ENCODE measurements at regions not wholly inside any gene's neighbourhood (a gene's known extent, or its start where the extent isn't known, plus 50 kb on each side); places are given as distances from the start of the nearest gene placed in this dataset.

DNA sequence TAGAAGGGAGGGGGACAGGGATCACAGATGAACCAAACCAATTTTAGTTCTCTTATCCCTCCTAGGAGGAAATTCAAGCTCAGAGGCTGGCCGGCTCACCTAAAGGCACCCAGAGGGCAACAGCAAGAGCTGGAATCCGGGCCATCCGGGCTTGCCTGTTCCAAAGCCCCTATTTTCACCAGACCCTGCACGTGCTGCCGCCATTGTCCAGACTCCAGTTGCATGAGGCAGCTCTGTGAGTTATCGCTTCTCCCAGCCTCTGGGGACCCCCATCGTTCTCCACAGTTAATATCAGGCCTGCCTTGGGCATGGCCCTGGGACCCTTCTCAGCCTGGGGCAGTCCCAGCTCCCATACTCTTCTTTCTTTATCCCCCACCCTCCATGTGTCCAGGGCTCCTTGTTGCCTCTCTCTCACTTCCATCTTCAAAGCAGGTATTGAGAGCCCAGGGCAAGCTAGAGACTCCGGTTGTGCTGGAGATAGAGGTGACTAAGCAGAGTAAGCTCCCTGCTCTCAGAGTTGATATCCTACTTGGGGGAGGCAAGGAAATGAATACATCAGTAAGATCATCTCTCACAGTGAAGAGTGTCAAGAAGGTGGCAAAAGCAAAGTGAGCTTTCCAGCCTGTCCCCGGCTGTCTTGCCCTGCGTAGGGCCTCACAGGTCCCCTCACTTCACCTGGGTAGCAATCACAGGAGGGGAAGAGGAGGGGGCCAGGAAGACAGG, 322.8 kb downstream of the UACA start:
- no peak for DNase-seq

DNA sequence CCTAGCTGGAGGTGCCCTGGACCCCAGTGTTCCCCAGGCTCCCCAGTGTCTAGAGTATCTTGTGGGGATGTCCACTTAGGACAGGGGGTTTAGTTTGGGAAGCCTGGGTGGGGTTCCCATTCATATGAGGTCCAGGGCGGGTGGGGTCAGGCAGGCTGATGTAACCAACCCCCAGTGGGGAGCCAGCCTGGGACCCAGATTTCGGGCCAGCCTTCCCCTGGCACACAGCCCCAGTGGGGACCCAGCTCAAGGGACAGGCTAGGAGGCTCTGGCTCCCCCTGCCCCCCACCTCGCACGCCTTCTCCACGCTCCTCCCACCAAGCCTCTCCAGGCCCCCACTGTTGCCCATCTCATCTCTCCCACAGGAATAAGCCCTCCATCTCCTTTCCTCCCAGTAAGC, 323.5 kb downstream of the UACA start:
- no peak for DNase-seq

DNA sequence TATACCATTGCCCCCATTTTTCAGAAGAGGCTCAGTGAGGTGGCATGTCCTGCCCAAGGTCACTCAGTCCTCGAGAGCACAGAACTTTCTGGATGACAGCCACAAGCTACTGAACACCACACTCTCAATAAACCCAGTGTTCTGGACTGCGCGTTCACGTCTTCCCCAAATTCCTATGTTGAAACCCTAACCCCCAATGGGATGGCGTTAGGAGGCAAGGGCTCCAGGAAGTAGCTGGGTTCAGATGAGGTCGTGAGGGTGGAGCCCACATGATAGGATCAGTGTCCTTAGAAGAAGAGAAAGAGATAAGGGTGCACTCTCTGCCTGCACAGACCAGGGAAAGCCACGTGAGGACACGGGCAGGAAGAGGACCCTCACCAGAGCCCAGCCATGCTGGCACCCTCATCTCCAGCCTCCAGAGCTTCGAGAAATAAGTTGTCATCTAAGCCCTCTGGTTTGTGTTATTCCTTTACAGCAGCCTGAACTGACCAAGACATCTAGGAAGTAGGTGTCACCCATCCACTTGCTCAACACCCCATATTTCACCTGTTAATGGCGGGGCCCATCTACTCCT, 324.0 kb downstream of the UACA start:
- no peak for DNase-seq

DNA sequence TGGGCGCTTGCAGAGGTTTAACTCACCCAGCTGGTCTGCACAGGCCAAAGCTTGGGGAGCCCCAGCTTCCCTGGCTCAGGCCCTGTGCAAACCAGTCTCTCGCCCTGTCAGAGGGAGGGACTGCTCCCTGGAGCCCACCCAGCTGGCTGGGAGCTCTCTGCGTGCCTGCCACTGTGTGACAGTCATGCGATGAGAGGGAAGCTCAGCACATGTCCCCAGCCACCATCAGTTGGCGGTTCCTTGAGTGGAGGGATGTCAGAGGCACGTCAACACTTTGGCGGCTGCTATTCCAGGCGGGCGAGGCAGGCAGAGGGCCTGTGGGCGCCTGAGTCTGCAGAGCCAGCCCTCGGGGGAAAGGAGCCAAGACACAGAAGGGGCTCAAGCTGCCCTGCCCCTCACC, 324.6 kb downstream of the UACA start:
- DNase-seq: no peak

GRCh38 chr15:70437882-70438451, 325.4 kb downstream of the UACA start:
- peak; percentile 32 for DNase-seq

- no peak for DNase-seq
These were observed 326.3 kb downstream of the UACA start for GRCh38 chr15:70437089-70437488.

- DNase-seq: no peak
These were observed 326.9 kb downstream of the UACA start for GRCh38 chr15:70436428-70436827.

GRCh38 chr15:70435872-70436271, 327.5 kb downstream of the UACA start:
- no peak for DNase-seq

DNA sequence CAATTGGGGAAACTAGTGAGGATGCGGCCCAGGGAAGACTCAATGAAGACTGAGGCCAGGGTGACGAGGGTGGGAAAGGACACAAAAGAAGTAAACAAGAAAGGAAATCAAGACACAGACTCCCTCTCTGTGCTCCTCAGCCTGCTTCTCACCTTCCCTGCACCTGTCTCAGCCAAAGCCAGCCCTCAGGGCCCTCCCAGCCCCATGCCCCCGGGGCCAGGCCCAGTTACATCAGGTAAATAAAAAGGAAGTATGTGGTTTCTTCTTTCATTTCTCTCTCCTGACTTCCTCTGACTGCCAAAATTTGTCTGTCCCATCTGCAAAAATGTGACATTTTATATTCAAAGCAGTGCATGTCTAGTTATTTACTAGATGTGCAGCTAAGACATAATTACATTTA, 328.0 kb downstream of the UACA start:
- DNase-seq: no peak

DNA sequence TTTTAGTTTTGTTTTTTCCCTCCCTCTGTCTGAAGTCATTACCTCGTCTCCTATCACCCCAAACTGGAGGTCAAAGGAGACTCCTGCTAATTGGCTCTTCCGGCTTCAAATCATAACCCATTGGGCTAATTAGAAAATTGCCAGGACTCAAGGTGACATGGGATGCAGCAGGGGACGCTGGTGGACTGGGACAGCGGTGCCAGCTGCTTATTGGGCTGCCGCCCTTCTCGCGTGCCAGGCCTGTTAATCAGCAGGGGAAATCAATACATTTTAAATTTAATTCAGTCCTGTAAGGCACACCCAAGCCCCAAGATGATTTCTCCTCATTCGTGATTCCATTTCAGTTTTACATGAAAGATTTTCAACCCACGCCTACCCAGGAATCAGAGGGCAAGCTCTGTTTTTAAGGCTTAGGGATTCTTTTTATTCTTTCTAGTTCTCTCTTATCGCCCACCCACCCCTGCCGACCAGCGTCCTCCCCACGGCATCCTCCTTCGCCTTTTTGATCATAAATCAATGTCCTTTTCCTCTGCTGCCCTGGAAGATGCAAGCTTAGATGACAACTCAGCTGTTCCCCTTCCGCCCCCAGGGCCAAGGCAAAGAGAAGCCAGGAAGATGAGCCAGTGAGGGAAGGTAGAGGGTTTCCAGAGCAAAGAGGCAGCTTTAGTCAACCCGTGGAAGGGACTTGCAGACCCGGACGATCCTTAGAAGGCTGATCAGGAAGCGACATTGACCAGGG, 329.6 kb downstream of the UACA start:
- no peak for DNase-seq

DNA sequence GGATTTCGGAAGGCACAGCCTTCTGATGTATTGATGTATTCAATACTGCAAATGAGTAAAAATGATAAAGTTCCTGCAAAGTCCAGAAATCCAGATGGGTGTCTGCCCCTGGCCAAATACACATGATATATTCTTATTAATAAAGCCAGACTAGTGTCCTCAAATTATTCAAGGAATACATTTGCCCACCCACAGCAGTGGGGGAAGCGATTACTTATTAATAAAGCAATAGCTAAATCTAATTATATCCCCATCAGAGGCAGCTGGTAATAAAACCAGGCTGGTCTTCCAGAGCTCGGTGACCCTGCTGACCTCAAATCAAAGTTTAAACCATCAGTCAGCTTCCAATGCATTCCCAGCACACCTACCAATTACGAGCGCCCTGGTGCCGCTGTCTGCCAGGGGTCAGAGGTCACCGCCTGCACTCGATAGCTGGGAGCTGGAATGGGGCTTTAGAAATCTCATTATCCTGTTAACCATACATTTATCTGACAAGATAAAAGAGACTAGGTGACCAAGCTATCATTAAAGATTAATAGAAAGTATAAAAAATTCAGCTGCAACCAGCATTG, 330.3 kb downstream of the UACA start:
- DNase-seq: no peak

DNA sequence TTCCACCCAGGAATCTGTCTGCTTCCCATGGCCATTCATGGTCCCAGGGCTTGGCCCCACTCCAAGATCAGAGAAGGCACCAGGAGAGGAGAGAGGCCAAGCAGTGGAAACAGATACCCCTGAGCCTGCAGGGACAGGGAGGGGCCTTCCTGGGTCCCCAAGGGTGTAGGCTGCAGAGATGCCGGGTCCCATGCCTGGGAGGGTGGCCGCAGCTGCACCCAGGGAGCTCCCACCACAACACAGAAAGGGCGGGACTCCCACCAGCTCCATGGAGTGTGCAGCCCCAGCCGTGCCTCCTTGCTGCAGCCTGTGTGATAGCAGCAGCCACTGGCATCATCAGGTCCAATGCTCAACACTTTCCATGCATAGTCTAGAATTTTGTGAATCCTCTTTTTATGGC, 331.5 kb downstream of the UACA start:
- no peak for DNase-seq

- DNase-seq: no peak
These were observed 332.4 kb upstream of the TLE3 start for GRCh38 chr15:70430069-70430468.

GRCh38 chr15:70429056-70429722, 331.5 kb upstream of the TLE3 start:
- DNase-seq: no peak

- DNase-seq: no peak
These were observed 330.6 kb upstream of the TLE3 start for GRCh38 chr15:70428211-70428822.

- no peak for DNase-seq
These were observed 329.7 kb upstream of the TLE3 start for GRCh38 chr15:70427167-70428120.

DNA sequence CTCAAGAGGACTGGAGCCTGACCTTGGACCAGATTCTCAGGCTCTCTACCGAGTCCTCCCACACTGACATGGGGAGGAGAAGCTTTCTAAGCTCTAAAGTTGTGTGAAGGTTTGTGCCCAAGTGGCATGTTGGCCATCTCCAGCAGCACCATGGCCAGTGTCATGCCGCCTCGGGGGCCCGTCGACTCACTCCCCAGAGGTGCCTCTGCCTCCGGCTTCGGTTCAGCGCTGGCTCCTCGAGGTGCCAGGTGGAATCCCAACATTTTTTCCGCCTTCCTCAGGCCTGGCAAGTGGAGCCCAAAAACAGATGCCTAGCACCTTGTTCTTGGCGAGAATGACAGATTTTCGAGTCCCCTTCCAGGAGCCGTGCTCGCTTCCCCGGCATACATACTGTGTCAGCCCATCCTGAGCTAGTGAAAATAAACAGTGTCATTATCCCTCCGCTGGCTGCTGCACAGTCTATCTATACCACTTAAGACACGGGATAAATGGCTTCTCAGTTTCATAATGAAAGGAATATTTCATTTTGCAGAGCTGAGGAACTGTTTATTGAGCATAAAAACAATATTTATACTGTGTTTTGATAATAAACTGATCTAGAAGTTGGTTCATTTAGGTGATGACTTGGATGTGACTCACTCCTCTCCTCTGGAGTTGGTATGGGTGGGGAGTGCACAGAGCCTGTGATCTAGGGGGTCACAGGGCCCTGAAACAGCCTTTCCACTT, 328.5 kb upstream of the TLE3 start:
- DNase-seq: no peak

DNA sequence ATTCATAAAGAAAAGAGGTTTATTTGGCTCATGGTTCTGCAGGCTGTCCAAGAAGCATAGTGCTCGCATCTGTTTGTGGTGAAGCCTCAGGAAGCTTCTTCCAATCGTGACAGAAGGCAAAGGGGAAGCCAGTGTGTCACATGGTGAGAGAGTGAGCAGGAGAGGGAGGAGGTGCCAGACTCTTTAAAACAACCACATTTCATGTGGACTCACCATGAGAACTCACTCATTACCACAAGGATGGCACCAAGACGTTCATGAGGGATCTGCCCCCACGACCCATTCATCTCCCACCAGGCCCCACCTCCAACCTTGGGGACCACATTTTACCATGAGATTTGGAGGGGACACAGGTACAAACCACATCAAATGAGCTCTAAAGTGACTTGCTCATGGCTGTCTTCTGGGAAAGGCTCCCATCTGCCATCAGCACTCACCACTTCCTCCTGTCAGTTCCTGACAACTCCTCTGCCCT, 327.3 kb upstream of the TLE3 start:
- no peak for DNase-seq

DNA sequence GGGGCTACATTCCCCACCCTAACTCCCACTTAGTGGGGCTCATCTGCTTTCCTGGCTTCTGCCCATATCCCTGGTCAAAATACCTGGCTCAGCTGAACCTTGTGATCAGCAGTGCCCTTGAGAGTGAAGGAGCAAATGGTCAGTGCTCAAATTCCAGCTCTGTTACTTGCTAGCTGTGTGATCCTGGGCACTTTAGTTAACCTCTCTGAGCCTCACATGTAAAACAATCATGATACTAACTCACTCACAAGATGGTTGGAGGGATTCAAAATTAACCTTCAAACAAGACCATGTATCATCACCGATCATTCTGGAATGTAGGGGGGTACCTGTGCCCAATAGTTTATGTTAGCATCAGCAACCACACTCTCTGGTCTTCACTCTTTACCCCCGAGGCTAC, 325.6 kb upstream of the TLE3 start:
- DNase-seq: no peak

DNA sequence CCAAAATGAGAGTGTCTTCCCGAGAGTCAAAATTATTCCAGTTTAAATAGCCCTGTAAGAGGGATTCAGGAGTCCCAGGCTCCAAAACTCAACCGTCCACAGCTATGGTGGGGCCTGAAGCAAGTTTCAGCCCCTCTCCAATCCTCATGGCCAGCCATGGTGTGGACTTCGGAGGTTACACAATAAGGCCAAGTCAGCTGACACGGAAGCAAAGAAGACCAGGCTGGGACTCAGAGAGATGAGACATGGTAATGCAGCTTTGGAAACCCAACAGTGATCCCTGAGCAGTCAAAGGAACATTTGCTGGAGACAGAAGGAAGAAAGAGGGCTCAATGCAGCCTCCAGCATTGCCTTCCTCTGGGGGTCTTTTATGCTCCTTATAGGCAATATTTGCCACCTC, 324.6 kb upstream of the TLE3 start:
- no peak for DNase-seq

Data from T1000 (cell line).